CD4-positive, CD25-positive, alpha-beta regulatory T cell (primary cell): ENCODE measurements at regions not wholly inside any gene's neighbourhood (a gene's known extent, or its start where the extent isn't known, plus 50 kb on each side); places are given as distances from the start of the nearest gene placed in this dataset.
"Not testable (repeated sequence)": the region's sequence is repeated elsewhere in the genome, so short reads cannot be mapped to it uniquely, and the experiment has no call there.

Source experiments
- ATAC-seq, 2 donors: fragments of 150-1000 bp; cut with Tn5 transposase; one replicate each; pipeline ENCODE4 v1.10.0; 2021; ENCODE audit warnings: low read depth in 2 of 2, moderate number of reproducible peaks in 2 of 2, moderate library complexity in 1 of 2
- DNase-seq, 3 donors: peaks; one replicate each; pipeline versions ENCODE4 v3.0.0 to v3.0.0-alpha.2; 2012 to 2022; ENCODE audit warnings: mixed read lengths in 1 of 3
- H3K27ac ChIP-seq: one replicate; pipeline ENCODE4 v1.7.0; 2013; ENCODE audit warnings: mild to moderate bottlenecking, low read length; ENCODE audit not compliant: insufficient read depth, poor library complexity, severe bottlenecking
- H3K27me3 ChIP-seq: one replicate; pipeline ENCODE4 v1.7.0; 2013; ENCODE audit warnings: low read length; ENCODE audit not compliant: control insufficient read depth, insufficient read depth
- H3K36me3 ChIP-seq: one replicate; pipeline ENCODE4 v1.7.0; 2013; ENCODE audit warnings: mild to moderate bottlenecking, low read length, moderate library complexity; ENCODE audit not compliant: control insufficient read depth, insufficient read depth
- H3K4me1 ChIP-seq: 2 replicates; pipeline ENCODE4 v1.7.0; 2013; ENCODE audit warnings: mild to moderate bottlenecking, low read length; ENCODE audit not compliant: insufficient read depth, control insufficient read depth, poor library complexity, severe bottlenecking
- H3K4me3 ChIP-seq: one replicate; pipeline ENCODE4 v1.7.0; 2013; ENCODE audit warnings: low read depth, mild to moderate bottlenecking, low read length, moderate library complexity
- H3K9me3 ChIP-seq, 2 experiments: 1 replicate in 1 of 2; 2 replicates in 1 of 2; pipeline ENCODE4 v1.7.0; 2013; ENCODE audit warnings: low read length in 2 of 2, mild to moderate bottlenecking in 1 of 2, moderate library complexity in 1 of 2; ENCODE audit not compliant: control insufficient read depth in 2 of 2
- H3K27ac Mint-ChIP-seq, 3 donors: one replicate each; pipeline ENCODE4 v1.8.0; 2020 to 2022; ENCODE audit warnings: mild to moderate bottlenecking in 3 of 3, mixed read lengths in 3 of 3, moderate library complexity in 2 of 3
- H3K27me3 Mint-ChIP-seq: one replicate; pipeline ENCODE4 v1.8.0; 2022; ENCODE audit warnings: mild to moderate bottlenecking, mixed read lengths
- H3K36me3 Mint-ChIP-seq: one replicate; pipeline ENCODE4 v1.8.0; 2020; ENCODE audit warnings: mixed read lengths
- H3K4me1 Mint-ChIP-seq, 4 donors: one replicate each; pipeline ENCODE4 v1.8.0; 2020 to 2022; ENCODE audit warnings: mixed read lengths in 4 of 4, mild to moderate bottlenecking in 1 of 4
- H3K4me3 Mint-ChIP-seq, 4 donors: one replicate each; pipeline ENCODE4 v1.8.0; 2020 to 2022; ENCODE audit warnings: mild to moderate bottlenecking in 4 of 4, mixed read lengths in 4 of 4, moderate library complexity in 3 of 4
- H3K9me3 Mint-ChIP-seq, 7 donors: one replicate each; pipeline ENCODE4 v1.8.0; 2020 to 2022; ENCODE audit warnings: mixed read lengths in 7 of 7, mild to moderate bottlenecking in 3 of 7, moderate library complexity in 2 of 7

DNA sequence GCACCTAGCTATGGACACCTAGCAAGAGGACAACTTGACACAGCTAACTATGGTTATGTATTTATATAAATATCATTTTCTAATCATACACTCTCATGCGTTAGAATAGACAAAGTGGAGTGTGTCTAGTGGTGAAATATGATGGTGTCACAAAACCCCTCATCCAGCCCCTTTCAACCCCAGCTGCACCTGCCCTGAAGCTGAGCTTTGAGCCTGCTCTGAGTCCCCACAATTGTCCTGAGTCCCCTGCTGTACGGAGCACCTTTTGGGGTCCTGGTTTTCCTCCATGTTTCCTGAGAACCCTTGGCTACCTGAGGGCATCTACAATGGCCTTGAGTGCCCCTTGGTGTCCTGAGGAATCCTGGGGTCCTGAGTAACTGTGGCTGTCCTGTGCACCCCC is 1072.8 kb downstream of the TMEM121 start:
- Histone ChIP-seq H3K4me3 (no peak overlapping the region), H3K9me3 (no peaks in the 10 kb centered on the region), H3K27me3 (peaks cover 14% of the 10 kb centered on the region), H3K27ac (no peak overlapping the region), H3K4me1 (no peaks in the 10 kb centered on the region), H3K36me3 (no peaks in the 10 kb centered on the region)
- ATAC-seq (no peak), DNase-seq (no peak)
- H3K27me3 Mint-ChIP-seq, result peaks cover 50% of the 10 kb centered on the region
- H3K9me3 Mint-ChIP-seq, result peaks cover 0 to 2% (median 0%) of the 10 kb centered on the region in 7 donors
- H3K4me1 Mint-ChIP-seq, result no peaks in the 10 kb centered on the region
- H3K36me3 Mint-ChIP-seq, result no peaks in the 10 kb centered on the region
- H3K4me3 Mint-ChIP-seq, result no peak overlapping the region
- no peak overlapping the region for H3K27ac Mint-ChIP-seq

DNA sequence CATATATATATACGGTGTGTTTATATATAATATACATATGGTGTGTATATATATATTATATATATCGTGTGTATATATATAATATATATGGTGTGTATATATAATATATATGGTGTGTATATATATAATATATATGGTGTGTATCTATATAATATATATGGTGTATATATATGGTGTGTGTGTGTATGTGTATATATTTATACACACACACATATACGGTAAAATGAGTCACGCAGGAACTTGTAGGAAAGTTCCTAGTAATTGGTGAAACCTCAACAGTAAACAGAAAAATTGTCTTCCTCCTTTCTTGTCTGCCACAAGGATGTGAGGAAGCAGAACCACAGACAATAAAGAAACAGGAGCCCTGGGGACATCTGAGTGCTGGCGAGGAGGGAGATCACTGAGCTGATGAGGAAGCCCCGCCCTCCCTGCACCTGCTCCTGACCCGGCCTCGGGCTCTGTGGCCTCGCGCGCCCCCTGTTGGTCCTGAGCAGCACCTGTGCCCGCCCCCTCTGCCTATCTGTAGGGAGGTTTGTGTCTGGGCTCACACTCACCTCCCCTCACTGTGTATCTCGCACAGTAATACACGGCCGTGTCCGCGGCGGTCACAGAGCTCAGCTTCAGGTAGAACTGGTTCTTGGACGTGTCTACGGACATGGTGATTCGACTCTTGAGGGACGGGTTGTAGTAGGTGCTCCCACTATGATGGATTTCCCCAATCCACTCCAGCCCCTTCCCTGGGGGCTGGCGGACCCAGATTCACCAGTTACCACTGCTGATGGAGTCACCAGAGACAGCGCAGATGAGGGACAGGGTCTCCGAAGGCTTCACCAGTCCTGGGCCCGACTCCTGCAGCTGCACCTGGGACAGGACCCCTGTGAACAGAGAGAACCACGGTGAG is 1079.4 kb downstream of the TMEM121 start:
- Mint-ChIP-seq H3K4me3 (no peak overlapping the region), H3K9me3 (peaks cover 0 to 2% (median 0%) of the 10 kb centered on the region in 7 donors), H3K4me1 (peaks cover 0 to 1% (median 0%) of the 10 kb centered on the region in 4 donors), H3K27me3 (peaks cover 27% of the 10 kb centered on the region), H3K27ac (no peak overlapping the region), H3K36me3 (no peaks in the 10 kb centered on the region)
- peaks cover 7% of the 10 kb centered on the region for H3K27me3 ChIP-seq
- H3K27ac ChIP-seq, result no peak overlapping the region
- no peaks in the 10 kb centered on the region for H3K9me3 ChIP-seq
- ATAC-seq (peak; percentile 69 to 83), DNase-seq (peak; percentile 29 to 76 (median 59))
- no peak overlapping the region for H3K4me3 ChIP-seq
- H3K36me3 ChIP-seq, result no peaks in the 10 kb centered on the region
- H3K4me1 ChIP-seq, result no peaks in the 10 kb centered on the region

DNA sequence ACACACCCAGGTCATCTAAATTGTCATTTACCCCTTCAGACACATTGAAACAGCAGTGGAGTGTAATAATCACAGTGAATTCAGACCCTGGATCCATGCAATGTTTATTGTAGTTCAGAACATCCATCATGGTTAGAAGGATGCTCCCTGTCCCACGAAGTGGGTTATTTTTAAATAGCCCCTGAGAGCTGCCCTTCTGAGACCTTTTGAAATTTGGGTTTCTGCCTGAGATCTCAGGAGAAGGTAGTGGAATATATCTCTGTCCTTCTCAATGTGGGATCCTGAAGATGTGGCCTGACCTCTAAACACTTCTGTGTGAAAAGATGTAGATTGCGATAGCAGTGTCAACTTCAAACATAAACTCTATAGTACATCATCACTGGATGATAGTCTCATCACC is 1080.6 kb downstream of the TMEM121 start:
- Histone ChIP-seq H3K9me3 (no peaks in the 10 kb centered on the region), H3K4me1 (no peaks in the 10 kb centered on the region), H3K4me3 (no peak overlapping the region), H3K36me3 (no peaks in the 10 kb centered on the region), H3K27ac (no peak overlapping the region), H3K27me3 (peaks cover 7% of the 10 kb centered on the region)
- no peak for ATAC-seq
- Mint-ChIP-seq H3K27ac (no peak overlapping the region), H3K4me1 (peaks cover 0 to 1% (median 0%) of the 10 kb centered on the region in 4 donors), H3K27me3 (peaks cover 25% of the 10 kb centered on the region), H3K4me3 (no peak overlapping the region), H3K36me3 (no peaks in the 10 kb centered on the region), H3K9me3 (peaks cover 0 to 2% (median 0%) of the 10 kb centered on the region in 7 donors)
- DNase-seq, result no peak

DNA sequence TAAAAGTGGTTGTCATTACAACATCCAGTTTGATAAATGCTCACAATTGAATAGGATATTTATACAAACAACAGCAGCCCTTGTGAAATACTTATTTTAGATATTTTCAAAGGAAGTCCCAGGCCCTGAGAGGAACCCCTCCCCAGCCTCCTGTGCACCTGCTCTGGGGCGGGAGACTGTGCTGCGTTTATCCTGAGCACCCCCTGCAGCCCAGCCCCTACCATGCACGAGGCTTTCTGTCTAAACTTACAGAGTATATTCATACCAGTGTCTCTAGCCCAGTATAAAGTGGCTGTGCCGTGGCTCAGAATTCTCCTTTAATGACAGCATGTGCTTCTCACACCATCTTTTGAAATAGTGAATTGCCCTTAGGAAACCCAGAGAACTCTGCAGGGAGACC is 1084.3 kb downstream of the TMEM121 start:
- H3K9me3 ChIP-seq, result no peaks in the 10 kb centered on the region
- H3K36me3 ChIP-seq, result no peaks in the 10 kb centered on the region
- peaks cover 0 to 4% (median 0%) of the 10 kb centered on the region in 4 donors for H3K4me1 Mint-ChIP-seq
- H3K27ac Mint-ChIP-seq, result no peak overlapping the region
- no peaks in the 10 kb centered on the region for H3K36me3 Mint-ChIP-seq
- peaks cover 25% of the 10 kb centered on the region for H3K27me3 Mint-ChIP-seq
- DNase-seq, result no peak
- no peak overlapping the region for H3K4me3 Mint-ChIP-seq
- H3K9me3 Mint-ChIP-seq, result no peaks in the 10 kb centered on the region
- ATAC-seq, result no peak
- peaks cover 9% of the 10 kb centered on the region for H3K27me3 ChIP-seq
- no peaks in the 10 kb centered on the region for H3K4me1 ChIP-seq
- no peak overlapping the region for H3K27ac ChIP-seq
- H3K4me3 ChIP-seq, result no peak overlapping the region

DNA sequence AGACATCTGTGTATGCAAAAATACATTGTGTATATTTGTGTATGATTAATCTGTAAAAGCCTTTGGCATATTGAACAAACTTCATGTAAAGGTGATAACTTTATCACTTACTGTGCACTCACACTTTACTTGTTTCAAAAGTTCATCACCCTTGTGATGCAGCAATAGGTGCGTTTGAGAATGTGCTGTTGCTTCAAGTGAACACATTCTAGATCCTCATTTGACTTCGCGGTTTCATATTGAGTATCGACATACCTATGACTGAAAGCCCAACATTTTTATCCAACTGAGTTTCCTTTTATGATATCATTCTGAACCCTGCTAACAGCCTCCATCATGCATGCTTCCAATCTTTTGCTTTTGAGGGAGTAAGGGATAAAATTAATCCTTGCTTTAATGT is 1086.9 kb downstream of the TMEM121 start:
- peaks cover 0 to 4% (median 0%) of the 10 kb centered on the region in 4 donors for H3K4me1 Mint-ChIP-seq
- H3K9me3 Mint-ChIP-seq, result no peaks in the 10 kb centered on the region
- H3K36me3 Mint-ChIP-seq, result no peaks in the 10 kb centered on the region
- H3K36me3 ChIP-seq, result no peaks in the 10 kb centered on the region
- H3K9me3 ChIP-seq, result no peaks in the 10 kb centered on the region
- H3K4me1 ChIP-seq, result no peaks in the 10 kb centered on the region
- H3K27me3 ChIP-seq, result peaks cover 10% of the 10 kb centered on the region
- H3K27ac ChIP-seq, result no peak overlapping the region
- no peak overlapping the region for H3K27ac Mint-ChIP-seq
- no peak overlapping the region for H3K4me3 Mint-ChIP-seq
- ATAC-seq (no peak), DNase-seq (no peak)
- no peak overlapping the region for H3K4me3 ChIP-seq
- peaks cover 20% of the 10 kb centered on the region for H3K27me3 Mint-ChIP-seq

DNA sequence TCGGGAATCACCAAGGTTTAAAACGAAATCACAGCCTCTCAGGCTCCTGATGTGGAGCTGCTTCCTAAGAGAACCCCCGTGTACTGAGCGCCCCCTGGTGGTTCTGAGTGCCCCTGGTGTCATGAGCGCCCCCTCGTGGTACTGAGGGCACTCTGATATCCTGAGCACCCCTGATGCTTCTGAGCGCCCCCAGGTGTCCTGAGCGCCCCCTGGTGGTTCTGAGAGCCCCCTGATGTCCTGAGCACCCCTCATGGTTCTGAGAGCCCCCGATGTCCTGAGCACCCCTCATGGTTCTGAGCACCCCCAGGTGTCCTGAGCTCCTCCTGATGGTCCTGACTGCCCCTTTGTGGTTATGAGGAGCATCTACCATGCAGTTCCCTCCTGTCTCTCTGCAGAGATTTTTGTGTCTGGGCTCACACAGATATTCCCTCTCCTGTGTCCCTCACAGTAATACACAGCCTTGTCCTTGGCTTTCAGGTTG is 1092.1 kb downstream of the TMEM121 start:
- H3K9me3 ChIP-seq, H3K36me3 ChIP-seq, H3K27ac Mint-ChIP-seq, H3K4me1 Mint-ChIP-seq, H3K27me3 ChIP-seq, H3K4me3 ChIP-seq, H3K4me1 ChIP-seq, H3K9me3 Mint-ChIP-seq, H3K36me3 Mint-ChIP-seq, H3K4me3 Mint-ChIP-seq, H3K27ac ChIP-seq: not testable (repeated sequence)
- DNase-seq, result peak; percentile 42 to 63 (median 50)
- peaks cover 37% of the 10 kb centered on the region for H3K27me3 Mint-ChIP-seq
- peak in 1 of 2 donors; percentile 34 for ATAC-seq

DNA sequence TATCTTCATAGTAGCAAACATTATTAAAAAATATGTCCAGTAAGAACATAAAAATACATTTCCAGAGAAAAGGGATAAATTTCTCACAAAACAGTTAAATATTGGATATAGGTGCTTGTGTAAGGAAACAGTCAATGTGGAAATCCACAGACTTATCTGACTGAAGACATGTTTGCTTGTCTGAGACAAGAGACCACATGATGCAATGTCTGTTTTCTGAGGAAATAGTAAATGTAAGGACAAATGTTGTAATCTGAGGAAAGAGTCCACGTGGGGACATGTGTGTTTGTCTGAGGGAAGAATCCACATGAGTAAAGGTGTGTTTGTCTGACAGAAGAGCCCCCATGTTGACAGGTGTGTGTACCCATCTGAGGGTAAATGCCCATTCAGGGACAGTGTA is 1093.2 kb downstream of the TMEM121 start:
- ATAC-seq (no peak), DNase-seq (no peak)
- Mint-ChIP-seq H3K9me3 (no peaks in the 10 kb centered on the region), H3K4me3 (no peak overlapping the region), H3K27me3 (peaks cover 40% of the 10 kb centered on the region), H3K36me3 (no peaks in the 10 kb centered on the region), H3K4me1 (peaks cover 0 to 7% (median 0%) of the 10 kb centered on the region in 4 donors), H3K27ac (no peak overlapping the region)
- H3K27ac ChIP-seq, result no peak overlapping the region
- peaks cover 5% of the 10 kb centered on the region for H3K27me3 ChIP-seq
- H3K4me3 ChIP-seq, result no peak overlapping the region
- no peaks in the 10 kb centered on the region for H3K9me3 ChIP-seq
- no peaks in the 10 kb centered on the region for H3K36me3 ChIP-seq
- H3K4me1 ChIP-seq, result no peaks in the 10 kb centered on the region

DNA sequence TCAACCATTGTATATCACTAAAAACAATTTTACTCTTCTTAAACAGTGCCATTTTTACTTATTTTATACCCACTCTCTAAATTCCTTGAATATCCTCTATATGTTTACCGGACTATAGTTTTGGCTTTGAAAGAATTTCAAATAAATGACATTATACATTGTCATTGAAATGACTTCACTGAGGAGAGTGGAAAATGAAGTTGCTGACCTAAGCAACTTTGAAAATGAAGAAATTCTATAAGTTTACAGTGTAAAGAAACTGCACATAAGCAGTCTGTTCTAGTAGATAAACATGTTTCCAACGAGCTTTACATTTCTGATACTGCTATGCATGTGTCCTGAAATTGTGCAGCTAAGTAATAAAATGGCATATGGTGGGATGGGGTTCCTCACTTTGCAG is 1094.0 kb downstream of the TMEM121 start:
- H3K27ac ChIP-seq, result no peak overlapping the region
- Mint-ChIP-seq H3K4me3 (no peak overlapping the region), H3K27ac (no peak overlapping the region), H3K27me3 (peaks cover 42% of the 10 kb centered on the region), H3K36me3 (no peaks in the 10 kb centered on the region), H3K4me1 (peaks cover 0 to 5% (median 0%) of the 10 kb centered on the region in 4 donors), H3K9me3 (no peaks in the 10 kb centered on the region)
- no peak for DNase-seq
- H3K9me3 ChIP-seq, result no peaks in the 10 kb centered on the region
- no peak for ATAC-seq
- no peak overlapping the region for H3K4me3 ChIP-seq
- H3K36me3 ChIP-seq, result no peaks in the 10 kb centered on the region
- no peaks in the 10 kb centered on the region for H3K4me1 ChIP-seq
- peaks cover 5% of the 10 kb centered on the region for H3K27me3 ChIP-seq
